ENCODE measurements at regions not wholly inside any gene's neighbourhood (a gene's known extent, or its start where the extent isn't known, plus 50 kb on each side); places are given as distances from the start of the nearest gene placed in this dataset.

DNA sequence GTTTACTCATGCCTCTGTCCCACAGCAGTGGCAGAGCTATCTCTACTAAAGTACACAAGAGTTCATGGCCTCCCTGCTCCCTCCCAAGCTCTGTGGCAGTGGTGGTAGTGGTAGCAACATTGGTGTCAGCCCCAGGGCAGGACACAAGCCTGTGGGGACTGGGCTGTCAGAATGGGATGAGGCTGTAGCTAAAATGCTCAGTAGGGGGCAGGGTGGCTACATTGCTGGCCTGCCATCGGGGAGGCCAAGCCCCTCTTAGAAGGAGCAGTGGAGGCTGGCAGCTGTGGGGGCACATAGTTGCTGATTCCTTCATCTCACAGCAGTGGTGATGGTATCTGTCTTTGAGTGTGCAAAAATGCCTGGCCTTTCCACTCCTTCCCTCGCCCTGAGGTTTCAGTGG lies 461.7 kb downstream of the PCDH18 start:
- DNase-seq (ENCODE audit: low read depth in 2 of 2): no peak

- DNase-seq (ENCODE audit: low read depth in 2 of 2): no peak
Measured at GRCh38 chr4:137069473-137069872, 462.8 kb downstream of the PCDH18 start.

GRCh38 chr4:137067735-137068134 lies 464.6 kb downstream of the PCDH18 start:
- no peak for DNase-seq (ENCODE audit: low read depth in 2 of 2)

GRCh38 chr4:137065311-137065710 lies 467.0 kb downstream of the PCDH18 start:
- no peak for DNase-seq (ENCODE audit: low read depth in 2 of 2)

- DNase-seq (ENCODE audit: low read depth in 2 of 2): no peak
Measured at GRCh38 chr4:137063961-137064360, 468.3 kb downstream of the PCDH18 start.

DNA sequence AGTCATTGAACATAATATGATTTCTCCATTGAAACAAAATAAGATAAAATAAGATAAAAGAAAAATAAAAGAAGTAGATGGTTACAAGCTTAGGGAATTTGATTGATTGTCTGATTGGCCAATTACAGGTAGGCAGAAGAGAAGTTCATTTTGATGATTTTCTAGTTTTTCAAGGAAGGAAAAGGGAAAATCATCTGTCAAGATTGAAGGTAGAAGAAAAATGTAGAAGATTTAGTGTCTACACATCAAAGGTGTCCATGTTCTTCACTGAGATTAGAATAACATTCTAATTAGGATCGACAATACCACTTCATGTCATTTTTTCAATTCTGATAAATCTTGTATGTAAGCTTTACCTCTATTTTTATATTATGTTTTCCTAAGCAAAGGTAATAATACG lies 489.1 kb downstream of the PCDH18 start:
- no peak for DNase-seq (ENCODE audit: low read depth in 2 of 2)

DNA sequence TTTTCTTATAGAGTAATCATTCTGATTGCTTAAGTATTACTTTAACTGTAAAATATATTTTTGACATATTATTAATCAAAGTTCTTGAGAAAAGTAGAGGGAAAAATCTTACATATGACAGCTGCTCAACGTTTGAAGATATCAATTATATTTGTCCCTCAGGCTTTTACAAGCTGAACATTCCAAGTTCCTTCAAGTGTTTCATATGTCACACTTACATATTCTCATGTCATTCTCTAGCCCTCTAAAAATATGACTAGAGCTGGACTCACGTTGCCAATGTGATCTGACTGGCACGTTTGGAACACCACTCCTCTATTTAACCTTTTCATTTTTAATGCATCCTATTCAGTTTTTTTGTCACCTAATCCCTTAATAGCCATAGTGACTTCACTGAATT lies 492.9 kb downstream of the PCDH18 start:
- DNase-seq (ENCODE audit: low read depth in 2 of 2): no peak

DNA sequence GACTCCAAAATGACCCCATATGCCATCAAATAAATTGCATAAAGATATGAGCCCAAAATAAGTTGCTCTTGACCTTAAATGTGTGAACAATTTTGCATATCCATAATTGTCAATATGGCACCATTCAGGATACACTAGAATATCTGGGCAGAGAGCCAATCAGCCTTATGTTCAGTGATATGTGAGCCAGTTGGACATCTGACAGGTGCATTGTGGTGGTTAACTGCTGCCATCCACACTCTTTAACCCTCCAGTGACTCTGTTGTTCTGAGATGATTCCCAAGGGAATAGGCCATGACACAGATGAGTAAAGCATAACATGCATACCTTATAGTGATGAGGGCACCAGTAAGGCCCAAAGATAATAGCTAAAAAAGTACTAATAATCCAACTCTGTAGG lies 500.1 kb downstream of the PCDH18 start:
- DNase-seq (ENCODE audit: low read depth in 2 of 2): no peak

GRCh38 chr4:137029026-137029425 lies 503.3 kb downstream of the PCDH18 start:
- peak; percentile 65 to 67 for DNase-seq (ENCODE audit: low read depth in 2 of 2)

- DNase-seq (ENCODE audit: low read depth in 2 of 2): no peak
Measured at GRCh38 chr4:137025484-137026059, 506.7 kb downstream of the PCDH18 start.

GRCh38 chr4:137015426-137016409 lies 516.6 kb downstream of the PCDH18 start:
- DNase-seq (ENCODE audit: low read depth in 2 of 2): no peak

DNA sequence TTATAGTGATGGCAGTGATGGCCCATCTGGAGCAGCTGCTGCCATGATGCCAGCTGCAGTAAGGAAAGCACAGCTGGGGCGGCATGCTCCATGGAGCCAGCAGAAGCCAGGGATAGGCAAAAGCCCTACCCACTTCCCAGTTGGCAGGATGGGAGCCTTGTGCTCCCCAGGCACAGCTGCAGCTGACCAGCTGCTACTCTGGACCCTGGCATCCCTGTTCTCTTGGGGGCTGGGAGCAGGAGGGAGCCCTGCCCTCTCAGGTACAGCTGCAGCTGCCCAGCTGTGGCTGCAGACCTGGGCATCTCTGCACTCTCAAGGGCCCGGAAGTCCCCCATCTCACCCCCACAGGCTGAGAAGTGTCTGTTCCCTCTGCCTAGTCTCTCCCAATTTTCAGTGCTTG lies 531.9 kb downstream of the PCDH18 start:
- DNase-seq (ENCODE audit: low read depth in 2 of 2): no peak

GRCh38 chr4:136992032-136992431 lies 540.3 kb downstream of the PCDH18 start:
- DNase-seq (ENCODE audit: low read depth in 2 of 2): no peak

- no peak for DNase-seq (ENCODE audit: low read depth in 2 of 2)
Measured at GRCh38 chr4:136985683-136986082, 546.6 kb downstream of the PCDH18 start.

DNA sequence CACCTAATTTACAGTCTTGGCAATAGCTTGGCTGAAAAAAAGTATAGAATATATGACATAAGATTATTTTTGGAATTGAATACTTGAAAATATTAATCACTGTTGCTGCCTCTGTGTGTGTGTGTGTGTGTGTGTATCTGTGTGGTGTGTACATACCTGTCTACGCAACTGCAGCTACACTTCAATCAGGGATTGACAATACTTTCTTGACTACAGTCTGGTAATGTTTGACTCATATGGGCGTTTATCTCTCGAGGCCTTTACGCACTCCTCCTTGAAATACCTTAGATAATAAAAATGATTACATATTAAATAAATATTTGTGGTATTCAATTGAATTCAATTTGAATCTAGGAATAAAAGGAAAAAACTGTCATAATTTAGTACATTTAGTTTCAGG lies 565.2 kb downstream of the PCDH18 start:
- DNase-seq (ENCODE audit: low read depth in 2 of 2): no peak

GRCh38 chr4:136965478-136965877 lies 566.8 kb downstream of the PCDH18 start:
- DNase-seq (ENCODE audit: low read depth in 2 of 2): no peak

DNA sequence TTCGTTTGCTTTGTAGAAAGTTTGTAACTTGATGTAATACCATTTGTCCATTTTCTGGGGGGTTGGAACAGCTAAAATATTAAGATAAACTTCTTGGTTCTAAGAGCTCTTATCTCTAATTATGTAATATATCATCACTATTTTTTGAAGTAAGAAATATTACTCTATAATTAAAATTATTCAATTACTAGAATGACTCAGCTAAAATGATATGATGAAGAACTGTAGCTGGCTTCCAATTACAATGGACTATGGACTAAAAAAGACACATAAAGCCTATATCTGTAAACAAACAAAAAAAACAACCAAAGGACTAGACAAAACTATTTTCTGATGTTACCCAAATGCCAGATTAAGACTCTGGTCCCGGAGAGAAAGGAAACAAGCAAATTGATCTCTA lies 569.4 kb downstream of the PCDH18 start:
- no peak for DNase-seq (ENCODE audit: low read depth in 2 of 2)

GRCh38 chr4:136946307-136946907 lies 585.9 kb downstream of the PCDH18 start:
- DNase-seq (ENCODE audit: low read depth in 2 of 2): no peak

GRCh38 chr4:136939781-136940180 lies 592.5 kb downstream of the PCDH18 start:
- DNase-seq (ENCODE audit: low read depth in 2 of 2): no peak

- peak; percentile 3 to 4 for DNase-seq (ENCODE audit: low read depth in 2 of 2)
Measured at GRCh38 chr4:136935871-136936270, 596.4 kb downstream of the PCDH18 start.

DNA sequence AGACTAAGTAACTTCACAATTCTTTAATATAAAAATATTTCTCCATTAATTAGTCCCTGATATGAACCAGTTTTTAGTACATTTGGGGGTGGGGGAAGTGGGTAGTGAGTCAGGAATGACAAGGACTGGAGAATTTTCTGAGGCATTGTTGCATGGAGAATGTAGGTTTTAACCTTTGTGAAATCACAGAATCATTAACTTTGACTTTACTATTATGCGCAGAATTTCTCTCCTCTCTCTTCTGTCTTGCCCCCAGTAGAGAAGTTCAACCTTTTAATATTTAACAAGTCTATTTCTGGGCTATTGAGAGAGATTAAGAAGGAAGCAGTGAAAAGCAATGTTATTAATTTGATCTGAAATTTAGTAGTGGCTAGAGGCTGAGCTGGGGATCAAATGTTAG lies 597.0 kb downstream of the PCDH18 start:
- no peak for DNase-seq (ENCODE audit: low read depth in 2 of 2)

DNA sequence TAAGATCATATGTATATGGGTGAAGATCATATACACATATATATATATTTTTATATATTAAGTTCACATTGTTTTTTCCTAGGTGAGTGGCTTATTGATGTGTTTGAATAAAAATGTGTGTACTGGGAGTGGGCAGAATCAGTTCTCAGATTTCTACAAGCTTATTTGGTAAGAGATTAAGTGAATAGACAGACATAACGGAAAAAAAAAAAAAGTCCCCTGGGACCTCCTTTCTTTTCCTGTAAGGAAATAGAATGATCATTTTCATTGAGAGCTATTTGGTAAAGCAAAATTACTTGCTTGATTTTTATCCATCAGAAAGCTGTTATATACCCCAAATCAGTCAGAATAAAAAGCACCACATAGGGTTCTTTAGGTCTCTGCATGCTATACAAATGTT lies 597.7 kb downstream of the PCDH18 start:
- no peak for DNase-seq (ENCODE audit: low read depth in 2 of 2)

GRCh38 chr4:136931781-136932180 lies 600.5 kb downstream of the PCDH18 start:
- DNase-seq (ENCODE audit: low read depth in 2 of 2): no peak
